ENCODE measurements at regions not wholly inside any gene's neighbourhood (a gene's known extent, or its start where the extent isn't known, plus 50 kb on each side); places are given as distances from the start of the nearest gene placed in this dataset.

DNA sequence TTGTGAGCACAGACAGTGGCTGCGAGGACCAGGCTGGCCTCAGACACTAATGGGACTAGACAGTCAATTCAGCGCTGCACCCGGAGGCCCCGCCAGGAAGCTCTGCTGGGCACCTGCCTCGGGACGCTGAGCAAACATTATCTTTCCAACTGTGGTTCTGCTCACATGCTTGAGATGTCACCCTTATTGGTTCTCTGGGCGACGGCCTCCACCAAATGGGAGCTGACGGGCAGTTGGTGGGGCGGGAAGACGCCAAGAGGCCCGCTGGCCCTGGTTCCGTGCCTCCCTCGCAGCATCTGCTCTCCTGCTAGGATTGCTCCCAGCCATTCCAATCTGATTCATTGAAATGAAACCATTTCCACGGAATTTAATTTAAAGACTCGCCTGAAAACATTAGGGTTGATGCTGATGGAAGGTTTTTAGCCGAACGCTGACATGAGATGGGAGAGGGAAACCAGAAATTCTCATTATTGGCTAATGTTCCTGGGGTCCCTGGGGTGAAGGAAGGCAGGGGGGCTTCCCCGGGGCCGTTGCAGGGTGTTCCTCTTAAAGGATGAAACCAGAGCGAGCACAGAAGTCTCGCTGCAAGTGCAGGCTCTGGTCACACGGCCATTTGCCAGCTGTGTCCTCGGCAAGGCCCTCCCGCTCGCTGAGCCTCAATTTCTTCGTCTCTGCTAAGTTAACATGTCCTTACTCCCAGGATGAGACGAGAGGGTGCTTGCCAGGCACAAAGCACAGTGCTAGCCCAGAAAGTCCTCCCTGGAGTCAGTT, 512.2 kb downstream of the NPHP4 start:
- DNase-seq (ENCODE audit: low read depth), result no peak

- DNase-seq (ENCODE audit: low read depth), result no peak
Measured at GRCh38 chr1:5478961-5479360, 513.3 kb downstream of the NPHP4 start.

- no peak for DNase-seq (ENCODE audit: low read depth)
Measured at GRCh38 chr1:5478156-5478695, 514.0 kb downstream of the NPHP4 start.

GRCh38 chr1:5477716-5478115, 514.5 kb downstream of the NPHP4 start:
- no peak for DNase-seq (ENCODE audit: low read depth)

DNA sequence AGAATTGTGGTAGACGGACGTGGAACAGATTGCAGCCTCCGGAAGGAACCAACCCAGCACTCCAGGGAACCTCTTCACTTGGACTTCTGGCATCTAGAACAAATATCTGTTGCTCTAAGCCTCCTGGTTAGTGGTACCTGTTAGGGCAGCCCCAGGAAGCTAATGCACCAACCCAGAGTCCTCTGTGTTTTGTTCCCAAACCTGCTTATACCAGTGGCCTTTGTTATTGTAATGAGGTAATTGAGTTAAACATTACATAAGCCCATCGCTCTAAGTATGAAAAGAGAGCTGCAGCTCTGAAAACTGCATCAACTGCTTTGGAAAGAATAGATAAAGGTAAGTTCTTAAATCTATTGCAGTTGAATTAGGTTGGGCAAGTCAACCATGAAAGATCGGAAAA, 516.7 kb downstream of the NPHP4 start:
- no peak for DNase-seq (ENCODE audit: low read depth)

DNA sequence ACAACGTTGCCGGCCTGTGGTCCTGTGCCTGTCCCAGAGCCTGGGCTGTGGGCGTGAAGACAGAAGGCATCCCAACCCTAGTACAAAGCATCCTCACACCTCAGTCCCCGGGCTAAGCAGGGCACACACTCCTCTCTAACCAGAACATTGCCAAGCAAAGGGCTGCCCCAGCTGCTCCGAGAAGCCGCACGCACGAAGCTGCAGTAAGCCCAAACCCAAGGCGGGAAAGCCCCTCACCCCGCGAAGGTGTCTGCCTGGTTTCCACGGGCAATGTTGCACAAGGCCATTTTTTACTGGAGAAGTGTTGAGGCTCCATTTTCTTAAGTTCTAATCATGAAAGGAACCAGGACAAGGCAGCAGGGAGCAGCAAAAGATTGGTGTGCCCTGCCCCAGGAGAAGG, 519.0 kb downstream of the NPHP4 start:
- DNase-seq (ENCODE audit: low read depth), result no peak

DNA sequence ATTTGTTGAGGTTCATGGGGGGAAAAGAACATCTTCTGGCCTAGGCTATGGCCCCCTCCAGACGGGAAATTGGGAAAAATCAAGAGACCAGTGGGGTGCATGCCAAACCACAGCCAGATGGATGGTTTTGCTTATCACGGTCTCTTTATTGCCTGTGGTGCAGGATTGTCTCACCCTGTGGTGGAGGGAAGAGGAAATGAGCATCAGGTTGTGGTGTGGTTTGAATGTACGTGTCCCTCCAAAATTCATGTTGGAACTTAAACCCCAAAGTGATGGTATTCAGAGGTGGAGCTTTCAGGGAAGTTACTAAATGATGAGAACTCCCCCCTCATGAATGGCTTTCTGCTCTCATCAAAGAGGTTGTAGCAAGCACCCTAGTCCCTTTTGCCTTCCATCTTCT, 525.7 kb downstream of the NPHP4 start:
- DNase-seq (ENCODE audit: low read depth), result no peak

DNA sequence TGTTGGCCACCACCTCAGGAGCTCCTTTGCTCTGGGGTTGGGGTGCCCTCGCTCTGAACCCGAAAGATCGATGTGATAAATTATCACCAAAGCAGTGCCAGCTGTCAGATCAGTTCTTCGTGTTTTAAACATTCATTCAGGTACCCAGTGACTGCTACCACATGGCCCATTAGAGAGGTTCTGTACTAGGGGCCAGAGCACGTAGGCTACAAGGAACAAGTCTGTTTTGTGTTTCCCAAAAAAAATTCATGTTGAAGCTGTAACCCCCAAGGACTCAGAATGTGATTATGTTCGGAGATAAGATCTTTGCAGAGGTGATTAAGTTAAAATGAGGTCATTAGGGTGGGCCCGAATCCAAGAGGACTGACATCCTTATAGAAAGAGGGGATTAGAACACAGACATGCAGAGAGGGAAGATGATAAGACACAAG, 526.9 kb downstream of the NPHP4 start:
- DNase-seq (ENCODE audit: low read depth), result no peak

DNA sequence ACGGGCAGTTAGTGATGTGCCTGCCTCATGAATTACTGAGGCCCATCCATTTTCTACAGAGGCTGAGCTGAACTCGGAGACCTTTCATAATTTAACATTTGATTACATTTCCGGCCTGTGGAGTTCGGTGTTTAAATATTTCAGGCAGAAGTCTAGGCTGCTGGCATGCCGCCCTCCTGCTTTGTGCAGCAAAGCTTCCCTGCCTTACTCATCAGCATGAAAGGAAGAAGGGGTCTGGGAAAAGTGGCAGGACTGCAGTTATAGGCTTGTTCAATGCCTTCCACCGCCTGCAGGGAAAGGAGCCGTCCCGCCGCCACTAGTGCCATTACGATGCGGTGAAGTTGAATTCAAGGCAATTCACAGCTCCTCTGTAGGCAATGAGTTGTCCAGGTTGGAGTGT, 527.9 kb downstream of the NPHP4 start:
- peak; percentile 13 for DNase-seq (ENCODE audit: low read depth)

DNA sequence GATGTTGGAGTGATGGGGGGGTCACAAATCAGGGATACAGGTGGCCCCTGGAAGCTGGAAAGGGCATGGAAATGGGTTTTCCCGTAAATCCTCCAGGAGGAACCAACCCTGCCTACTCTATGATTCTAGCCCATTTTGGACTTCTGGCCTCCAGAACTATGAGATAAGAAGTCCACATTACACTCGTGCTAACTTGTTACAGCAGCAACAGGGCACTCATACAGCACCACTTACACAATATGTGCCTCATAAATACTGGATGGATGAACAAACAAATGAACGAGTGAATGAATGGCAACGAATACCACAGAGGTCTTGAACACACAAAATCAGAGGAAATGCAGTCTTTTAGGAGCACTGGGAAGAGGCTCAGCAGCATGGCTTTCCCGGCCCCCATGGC, 531.3 kb downstream of the NPHP4 start:
- DNase-seq (ENCODE audit: low read depth), result no peak

GRCh38 chr1:5459839-5460610, 532.2 kb downstream of the NPHP4 start:
- no peak for DNase-seq (ENCODE audit: low read depth)

GRCh38 chr1:5458248-5458647, 534.0 kb downstream of the NPHP4 start:
- no peak for DNase-seq (ENCODE audit: low read depth)

GRCh38 chr1:5456090-5456811, 536.0 kb downstream of the NPHP4 start:
- DNase-seq (ENCODE audit: low read depth), result no peak

DNA sequence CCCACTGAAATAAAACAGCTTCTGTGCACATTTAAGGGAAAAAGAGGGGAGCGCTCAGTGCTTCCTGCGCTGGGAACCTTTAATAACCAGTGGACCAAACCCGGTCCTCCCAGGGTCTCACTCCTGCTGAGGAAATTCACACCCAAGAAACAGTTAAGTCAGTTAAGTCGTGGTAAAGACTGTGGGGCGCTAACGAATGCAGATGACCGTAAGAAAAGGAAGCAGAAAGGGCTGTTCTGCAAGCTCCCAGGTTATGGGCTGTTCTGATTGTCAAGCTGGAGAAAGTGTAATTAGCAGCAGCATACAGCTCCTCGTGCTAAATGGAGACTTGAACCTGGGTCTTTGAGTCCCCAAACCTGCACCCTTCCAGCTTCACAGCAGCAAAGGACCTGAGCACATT, 536.6 kb downstream of the NPHP4 start:
- no peak for DNase-seq (ENCODE audit: low read depth)

GRCh38 chr1:5455056-5455455, 537.2 kb downstream of the NPHP4 start:
- no peak for DNase-seq (ENCODE audit: low read depth)

DNA sequence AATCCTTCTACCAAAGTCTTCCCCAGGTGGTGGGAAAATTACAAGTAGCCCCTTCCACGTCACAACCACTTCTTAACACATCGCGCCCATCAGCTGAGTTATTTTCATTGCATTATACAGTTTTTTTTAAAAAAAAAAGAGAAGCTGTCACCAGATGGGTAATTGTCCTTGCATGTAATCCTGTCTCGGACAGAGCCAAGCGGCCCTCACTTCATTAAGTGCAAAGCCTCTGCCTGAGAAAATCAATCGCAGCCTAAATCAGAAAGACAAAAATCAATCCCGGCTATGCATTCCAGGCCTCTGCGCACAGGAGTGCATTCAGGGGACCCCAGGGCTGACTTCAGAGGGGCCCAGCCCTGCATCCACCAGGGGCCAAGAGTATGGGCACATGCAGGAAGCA, 538.9 kb downstream of the NPHP4 start:
- DNase-seq (ENCODE audit: low read depth), result no peak

GRCh38 chr1:5451671-5452070, 540.6 kb downstream of the NPHP4 start:
- no peak for DNase-seq (ENCODE audit: low read depth)

DNA sequence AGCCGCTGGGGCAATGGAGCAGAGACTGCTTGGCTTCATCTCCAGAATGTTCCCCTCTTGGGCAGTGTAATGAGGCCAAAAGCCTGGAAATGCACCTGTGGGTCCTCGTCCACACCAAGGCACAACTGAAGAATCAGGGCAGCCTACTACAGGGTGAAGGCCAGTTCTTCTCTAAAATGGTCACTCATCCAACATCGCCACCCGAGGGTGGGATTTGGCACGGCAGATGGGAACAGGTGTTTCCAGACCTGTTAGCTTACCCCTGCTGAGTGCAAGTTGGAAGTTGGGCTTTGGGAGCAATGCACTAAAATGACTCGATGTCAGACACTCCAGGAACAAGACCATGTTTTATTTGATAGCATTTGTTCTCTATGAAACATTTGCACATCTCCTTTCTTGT, 543.7 kb downstream of the NPHP4 start:
- DNase-seq (ENCODE audit: low read depth), result no peak

DNA sequence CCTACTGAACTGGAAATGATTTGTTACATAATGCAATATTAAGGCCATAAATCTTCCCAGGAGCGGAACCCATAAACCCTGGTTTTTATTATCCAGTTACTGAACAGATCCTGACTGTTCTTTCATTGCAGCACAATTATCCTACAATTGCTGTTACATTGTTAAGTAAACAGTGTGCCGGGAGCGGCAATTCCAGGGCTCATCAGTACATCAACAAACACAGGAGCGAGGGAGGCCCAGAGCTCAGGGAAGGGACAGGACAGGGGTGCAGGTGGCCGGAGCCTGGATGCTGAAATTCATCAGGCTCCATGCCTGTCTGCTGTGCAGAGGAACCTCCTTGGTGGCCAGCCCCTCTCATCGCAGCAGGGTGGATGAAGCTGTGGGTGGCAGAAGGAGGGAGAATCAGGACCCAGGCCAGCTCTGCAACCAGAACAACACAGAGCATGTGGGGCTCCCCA, 544.7 kb downstream of the NPHP4 start:
- DNase-seq (ENCODE audit: low read depth), result no peak

GRCh38 chr1:5444396-5444795, 547.8 kb downstream of the NPHP4 start:
- no peak for DNase-seq (ENCODE audit: low read depth)

- DNase-seq (ENCODE audit: low read depth), result no peak
Measured at GRCh38 chr1:5436808-5437207, 555.4 kb downstream of the NPHP4 start.

DNA sequence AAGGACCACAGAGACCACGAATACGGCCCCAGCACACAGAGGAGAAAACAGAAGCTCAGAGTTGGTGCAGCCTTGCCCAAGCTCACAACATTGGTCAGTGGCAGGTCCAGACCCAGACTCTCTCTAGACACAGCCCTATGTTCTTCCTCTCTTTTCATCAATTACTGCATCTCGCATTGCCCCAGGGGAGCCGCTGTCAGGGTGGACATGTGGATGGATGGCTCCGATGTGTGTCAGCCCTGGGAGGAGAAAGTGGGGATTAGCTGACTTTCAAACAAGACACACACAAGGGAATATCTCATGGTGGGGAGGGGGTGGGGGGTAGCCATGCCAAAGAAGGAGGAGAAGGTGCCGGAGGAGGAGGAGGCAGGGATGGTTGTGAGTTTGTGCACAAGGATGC, 556.8 kb downstream of the NPHP4 start:
- DNase-seq (ENCODE audit: low read depth), result no peak
